WTC11 (cell line): ENCODE measurements at regions not wholly inside any gene's neighbourhood (a gene's known extent, or its start where the extent isn't known, plus 50 kb on each side); places are given as distances from the start of the nearest gene placed in this dataset.

ENCODE experiments used
- ATAC-seq: fragments of 200-7000 bp; cut with Tn5 transposase; 2 replicates; pipeline ENCODE4 v1.10.0; 2021; ENCODE audit warnings: mild to moderate bottlenecking, moderate library complexity
- CTCF ChIA-PET: fragments of 300-600 bp; sonication (Branson Sonifier 250); formaldehyde crosslinking; loops from one replicate; lab custom pipeline; 2021; ENCODE audit warnings: antibody characterized with exemption; lab: Charles Lee
- POLR2A ChIA-PET: fragments of 350-600 bp; sonication (Branson Sonifier 250); formaldehyde crosslinking; loops from one replicate; lab custom pipeline; 2021; ENCODE audit warnings: antibody characterized with exemption; lab: Charles Lee
- DNase-seq: peaks from one replicate; pipeline ENCODE4 v3.0.0; 2021; ENCODE audit warnings: low spot score
- H3K27ac Mint-ChIP-seq: 2 replicates; pipeline ENCODE4 v1.8.0; 2021; ENCODE audit warnings: mixed read lengths
- H3K27me3 Mint-ChIP-seq: 2 replicates; pipeline ENCODE4 v1.8.0; 2021; ENCODE audit warnings: low read depth, mild to moderate bottlenecking, moderate library complexity, mixed read lengths
- H3K36me3 Mint-ChIP-seq: 2 replicates; pipeline ENCODE4 v1.8.0; 2021; ENCODE audit warnings: mixed read lengths
- H3K4me1 Mint-ChIP-seq: 2 replicates; pipeline ENCODE4 v1.8.0; 2022; ENCODE audit warnings: mixed read lengths
- H3K4me3 Mint-ChIP-seq: 2 replicates; pipeline ENCODE4 v1.8.0; 2021; ENCODE audit warnings: mild to moderate bottlenecking, moderate library complexity, mixed read lengths
- H3K9me3 Mint-ChIP-seq: 2 replicates; pipeline ENCODE4 v1.8.0; 2021; ENCODE audit warnings: mixed read lengths
- FOXK1 ChIP-seq: sonication (generic); formaldehyde crosslinking; IDR thresholded peaks from 2 replicates; pipeline ENCODE4 v1.8.0; 2022; ENCODE audit warnings: mild to moderate bottlenecking, moderate library complexity, missing genetic modification reagents
- IRF2 ChIP-seq: sonication (generic); formaldehyde crosslinking; IDR thresholded peaks from 2 replicates; pipeline ENCODE4 v1.8.0; 2022; ENCODE audit warnings: low read depth, missing genetic modification reagents, borderline replicate concordance
- KAT7 ChIP-seq: sonication (generic); formaldehyde crosslinking; IDR thresholded peaks from 2 replicates; pipeline ENCODE4 v1.8.1; 2023; ENCODE audit warnings: missing genetic modification reagents, mild to moderate bottlenecking, borderline replicate concordance
- NFATC4 ChIP-seq: fragments of 250-450 bp; sonication (Bioruptor Pico); IDR thresholded peaks from 2 replicates; pipeline ENCODE4 v1.9.0; 2021; ENCODE audit warnings: mild to moderate bottlenecking
- NR1H2 ChIP-seq: sonication (generic); formaldehyde crosslinking; IDR thresholded peaks from 2 replicates; pipeline ENCODE4 v1.9.0; 2021; ENCODE audit warnings: mild to moderate bottlenecking, moderate library complexity, missing genetic modification reagents
- OVOL2 ChIP-seq: fragments of 250-450 bp; sonication (Bioruptor Pico); IDR thresholded peaks from 2 replicates; pipeline ENCODE4 v1.9.0; 2021; ENCODE audit warnings: mild to moderate bottlenecking, borderline replicate concordance
- SOX15 ChIP-seq: fragments of 250-450 bp; sonication (Bioruptor Pico); IDR thresholded peaks from 2 replicates; pipeline ENCODE4 v1.9.0; 2021; ENCODE audit warnings: mild to moderate bottlenecking
- TCF7 ChIP-seq: sonication (generic); formaldehyde crosslinking; IDR thresholded peaks from 2 replicates; pipeline ENCODE4 v1.8.0; 2022; ENCODE audit warnings: mild to moderate bottlenecking, low read depth, missing genetic modification reagents, moderate library complexity
- TEAD1 ChIP-seq: sonication (generic); formaldehyde crosslinking; IDR thresholded peaks from 2 replicates; pipeline ENCODE4 v1.8.0; 2022; ENCODE audit warnings: mild to moderate bottlenecking, missing genetic modification reagents
- TP53 ChIP-seq: sonication (generic); formaldehyde crosslinking; IDR thresholded peaks from 2 replicates; pipeline ENCODE4 v1.8.1; 2023; ENCODE audit warnings: mild to moderate bottlenecking, missing genetic modification reagents
- ZNF121 ChIP-seq: sonication (generic); formaldehyde crosslinking; IDR thresholded peaks from 2 replicates; pipeline ENCODE4 v1.8.0; 2023; ENCODE audit warnings: missing genetic modification reagents
- ZNF219 ChIP-seq: sonication (generic); formaldehyde crosslinking; IDR thresholded peaks from 2 replicates; pipeline ENCODE4 v1.8.0; 2023; ENCODE audit warnings: missing genetic modification reagents, mild to moderate bottlenecking, borderline replicate concordance
- ZNF232 ChIP-seq: sonication (generic); formaldehyde crosslinking; IDR thresholded peaks from 2 replicates; pipeline ENCODE4 v1.8.0; 2022; ENCODE audit warnings: mild to moderate bottlenecking, missing genetic modification reagents
- ZNF317 ChIP-seq: sonication (generic); formaldehyde crosslinking; IDR thresholded peaks from 2 replicates; pipeline ENCODE4 v1.8.1; 2023; ENCODE audit warnings: low read depth, mild to moderate bottlenecking, moderate library complexity, missing genetic modification reagents, borderline replicate concordance
- TF ChIP-seq, protein P1 (sequence below): fragments of 250-450 bp; sonication (Bioruptor Pico); IDR thresholded peaks from 2 replicates; pipeline ENCODE4 v1.9.0; 2021; ENCODE audit warnings: mild to moderate bottlenecking, borderline replicate concordance
- TF ChIP-seq, protein P2 (sequence below): sonication (generic); formaldehyde crosslinking; IDR thresholded peaks from 2 replicates; pipeline ENCODE4 v1.8.1; 2022; ENCODE audit warnings: low read depth, missing genetic modification reagents, borderline replicate concordance
- TF ChIP-seq, protein P3 (sequence below): sonication (generic); formaldehyde crosslinking; IDR thresholded peaks from 2 replicates; pipeline ENCODE4 v1.8.0; 2022; ENCODE audit warnings: mild to moderate bottlenecking, missing genetic modification reagents
- TF ChIP-seq, protein P4 (sequence below): sonication (generic); formaldehyde crosslinking; IDR thresholded peaks from 2 replicates; pipeline ENCODE4 v1.8.0; 2022; ENCODE audit warnings: mild to moderate bottlenecking, missing genetic modification reagents
- TF ChIP-seq, protein P5 (sequence below): sonication (generic); formaldehyde crosslinking; IDR thresholded peaks from 2 replicates; pipeline ENCODE4 v1.8.1; 2023; ENCODE audit warnings: mild to moderate bottlenecking, moderate library complexity, missing genetic modification reagents
- TF ChIP-seq, protein P6 (sequence below): fragments of 250-450 bp; sonication (Bioruptor Pico); IDR thresholded peaks from 2 replicates; pipeline ENCODE4 v1.9.0; 2021; ENCODE audit warnings: mild to moderate bottlenecking

- ChIA-PET POLR2A (interaction anchor here (0.5 kb wide), 1 partner anchor 63 kb away, joined by 3 read pairs; no protein-coding TSS in a partner anchor), CTCF (interaction anchor here (0.6 kb wide), 1 partner anchor 817 kb away, joined by 4 read pairs; no protein-coding TSS in a partner anchor)
- H3K9me3 Mint-ChIP-seq, result no peaks in the 10 kb centered on the region; the same call in 1 of the 2 replicates
- no peak overlapping the region for H3K4me3 Mint-ChIP-seq
- no peak overlapping the region for H3K27ac Mint-ChIP-seq
- TF ChIP-seq, protein P1, sequence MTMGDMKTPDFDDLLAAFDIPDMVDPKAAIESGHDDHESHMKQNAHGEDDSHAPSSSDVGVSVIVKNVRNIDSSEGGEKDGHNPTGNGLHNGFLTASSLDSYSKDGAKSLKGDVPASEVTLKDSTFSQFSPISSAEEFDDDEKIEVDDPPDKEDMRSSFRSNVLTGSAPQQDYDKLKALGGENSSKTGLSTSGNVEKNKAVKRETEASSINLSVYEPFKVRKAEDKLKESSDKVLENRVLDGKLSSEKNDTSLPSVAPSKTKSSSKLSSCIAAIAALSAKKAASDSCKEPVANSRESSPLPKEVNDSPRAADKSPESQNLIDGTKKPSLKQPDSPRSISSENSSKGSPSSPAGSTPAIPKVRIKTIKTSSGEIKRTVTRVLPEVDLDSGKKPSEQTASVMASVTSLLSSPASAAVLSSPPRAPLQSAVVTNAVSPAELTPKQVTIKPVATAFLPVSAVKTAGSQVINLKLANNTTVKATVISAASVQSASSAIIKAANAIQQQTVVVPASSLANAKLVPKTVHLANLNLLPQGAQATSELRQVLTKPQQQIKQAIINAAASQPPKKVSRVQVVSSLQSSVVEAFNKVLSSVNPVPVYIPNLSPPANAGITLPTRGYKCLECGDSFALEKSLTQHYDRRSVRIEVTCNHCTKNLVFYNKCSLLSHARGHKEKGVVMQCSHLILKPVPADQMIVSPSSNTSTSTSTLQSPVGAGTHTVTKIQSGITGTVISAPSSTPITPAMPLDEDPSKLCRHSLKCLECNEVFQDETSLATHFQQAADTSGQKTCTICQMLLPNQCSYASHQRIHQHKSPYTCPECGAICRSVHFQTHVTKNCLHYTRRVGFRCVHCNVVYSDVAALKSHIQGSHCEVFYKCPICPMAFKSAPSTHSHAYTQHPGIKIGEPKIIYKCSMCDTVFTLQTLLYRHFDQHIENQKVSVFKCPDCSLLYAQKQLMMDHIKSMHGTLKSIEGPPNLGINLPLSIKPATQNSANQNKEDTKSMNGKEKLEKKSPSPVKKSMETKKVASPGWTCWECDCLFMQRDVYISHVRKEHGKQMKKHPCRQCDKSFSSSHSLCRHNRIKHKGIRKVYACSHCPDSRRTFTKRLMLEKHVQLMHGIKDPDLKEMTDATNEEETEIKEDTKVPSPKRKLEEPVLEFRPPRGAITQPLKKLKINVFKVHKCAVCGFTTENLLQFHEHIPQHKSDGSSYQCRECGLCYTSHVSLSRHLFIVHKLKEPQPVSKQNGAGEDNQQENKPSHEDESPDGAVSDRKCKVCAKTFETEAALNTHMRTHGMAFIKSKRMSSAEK (CRISPR knock-in tag), result no peak
- TF ChIP-seq TCF7 (CRISPR knock-in tag) (no peak), SOX15 (no peak), FOXK1 (CRISPR knock-in tag) (no peak), ZNF232 (CRISPR knock-in tag) (no peak)
- TF ChIP-seq, protein P2, sequence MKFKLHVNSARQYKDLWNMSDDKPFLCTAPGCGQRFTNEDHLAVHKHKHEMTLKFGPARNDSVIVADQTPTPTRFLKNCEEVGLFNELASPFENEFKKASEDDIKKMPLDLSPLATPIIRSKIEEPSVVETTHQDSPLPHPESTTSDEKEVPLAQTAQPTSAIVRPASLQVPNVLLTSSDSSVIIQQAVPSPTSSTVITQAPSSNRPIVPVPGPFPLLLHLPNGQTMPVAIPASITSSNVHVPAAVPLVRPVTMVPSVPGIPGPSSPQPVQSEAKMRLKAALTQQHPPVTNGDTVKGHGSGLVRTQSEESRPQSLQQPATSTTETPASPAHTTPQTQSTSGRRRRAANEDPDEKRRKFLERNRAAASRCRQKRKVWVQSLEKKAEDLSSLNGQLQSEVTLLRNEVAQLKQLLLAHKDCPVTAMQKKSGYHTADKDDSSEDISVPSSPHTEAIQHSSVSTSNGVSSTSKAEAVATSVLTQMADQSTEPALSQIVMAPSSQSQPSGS (CRISPR knock-in tag), result no peak
- TF ChIP-seq, protein P3, sequence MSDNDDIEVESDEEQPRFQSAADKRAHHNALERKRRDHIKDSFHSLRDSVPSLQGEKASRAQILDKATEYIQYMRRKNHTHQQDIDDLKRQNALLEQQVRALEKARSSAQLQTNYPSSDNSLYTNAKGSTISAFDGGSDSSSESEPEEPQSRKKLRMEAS (CRISPR knock-in tag), result no peak
- peaks cover 14% of the 10 kb centered on the region for H3K4me1 Mint-ChIP-seq
- no peaks in the 10 kb centered on the region for H3K36me3 Mint-ChIP-seq
- DNase-seq (no peak), ATAC-seq (no peak)
- peaks cover 8% of the 10 kb centered on the region for H3K27me3 Mint-ChIP-seq
These were observed 351.4 kb upstream of the GATB start for GRCh38 chr4:152112190-152112589.

- TF ChIP-seq OVOL2 (CRISPR knock-in tag), result no peak
- no peak for TF ChIP-seq ZNF121 (CRISPR knock-in tag)
- TF ChIP-seq TEAD1, result no peak
- no peak for TF ChIP-seq ZNF317 (CRISPR knock-in tag)
- no peak for TF ChIP-seq NR1H2 (CRISPR knock-in tag)
- no peak for TF ChIP-seq TP53 (CRISPR knock-in tag)
- TF ChIP-seq, protein P4, sequence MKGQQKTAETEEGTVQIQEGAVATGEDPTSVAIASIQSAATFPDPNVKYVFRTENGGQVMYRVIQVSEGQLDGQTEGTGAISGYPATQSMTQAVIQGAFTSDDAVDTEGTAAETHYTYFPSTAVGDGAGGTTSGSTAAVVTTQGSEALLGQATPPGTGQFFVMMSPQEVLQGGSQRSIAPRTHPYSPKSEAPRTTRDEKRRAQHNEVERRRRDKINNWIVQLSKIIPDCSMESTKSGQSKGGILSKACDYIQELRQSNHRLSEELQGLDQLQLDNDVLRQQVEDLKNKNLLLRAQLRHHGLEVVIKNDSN (CRISPR knock-in tag), result no peak
- no peak for TF ChIP-seq KAT7 (CRISPR knock-in tag)
- TF ChIP-seq, protein P5, sequence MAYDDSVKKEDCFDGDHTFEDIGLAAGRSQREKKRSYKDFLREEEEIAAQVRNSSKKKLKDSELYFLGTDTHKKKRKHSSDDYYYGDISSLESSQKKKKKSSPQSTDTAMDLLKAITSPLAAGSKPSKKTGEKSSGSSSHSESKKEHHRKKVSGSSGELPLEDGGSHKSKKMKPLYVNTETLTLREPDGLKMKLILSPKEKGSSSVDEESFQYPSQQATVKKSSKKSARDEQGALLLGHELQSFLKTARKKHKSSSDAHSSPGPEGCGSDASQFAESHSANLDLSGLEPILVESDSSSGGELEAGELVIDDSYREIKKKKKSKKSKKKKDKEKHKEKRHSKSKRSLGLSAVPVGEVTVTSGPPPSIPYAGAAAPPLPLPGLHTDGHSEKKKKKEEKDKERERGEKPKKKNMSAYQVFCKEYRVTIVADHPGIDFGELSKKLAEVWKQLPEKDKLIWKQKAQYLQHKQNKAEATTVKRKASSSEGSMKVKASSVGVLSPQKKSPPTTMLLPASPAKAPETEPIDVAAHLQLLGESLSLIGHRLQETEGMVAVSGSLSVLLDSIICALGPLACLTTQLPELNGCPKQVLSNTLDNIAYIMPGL (CRISPR knock-in tag), result no peak
- TF ChIP-seq, protein P6, sequence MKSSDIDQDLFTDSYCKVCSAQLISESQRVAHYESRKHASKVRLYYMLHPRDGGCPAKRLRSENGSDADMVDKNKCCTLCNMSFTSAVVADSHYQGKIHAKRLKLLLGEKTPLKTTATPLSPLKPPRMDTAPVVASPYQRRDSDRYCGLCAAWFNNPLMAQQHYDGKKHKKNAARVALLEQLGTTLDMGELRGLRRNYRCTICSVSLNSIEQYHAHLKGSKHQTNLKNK, result no peak
- no peak for TF ChIP-seq NFATC4 (CRISPR knock-in tag)
- TF ChIP-seq ZNF232 (CRISPR knock-in tag), result no peak
- TF ChIP-seq IRF2 (CRISPR knock-in tag), result no peak
- no peak for TF ChIP-seq ZNF219
- DNase-seq, result no peak
- Mint-ChIP-seq H3K9me3 (no peaks in the 10 kb centered on the region), H3K4me1 (peaks cover 13% of the 10 kb centered on the region), H3K27ac (no peak overlapping the region), H3K4me3 (no peak overlapping the region), H3K27me3 (no peaks in the 10 kb centered on the region; the same call in 1 of the 2 replicates), H3K36me3 (no peaks in the 10 kb centered on the region)
- ChIA-PET POLR2A (no interaction called here), CTCF (no interaction called here)
- no peak for ATAC-seq
These were observed 350.0 kb upstream of the GATB start for GRCh38 chr4:152110780-152111179.
